GM19455 (cell line): ENCODE measurements at regions not wholly inside any gene's neighbourhood (a gene's known extent, or its start where the extent isn't known, plus 50 kb on each side); places are given as distances from the start of the nearest gene placed in this dataset.
"Not testable (repeated sequence)": the region's sequence is repeated elsewhere in the genome, so short reads cannot be mapped to it uniquely, and the experiment has no call there.

Experiments used
- ATAC-seq: cut with Tn5 transposase; IDR thresholded peaks from one replicate; pipeline ENCODE4 v1.9.1; 2021; ENCODE audit not compliant: unreplicated experiment

DNA sequence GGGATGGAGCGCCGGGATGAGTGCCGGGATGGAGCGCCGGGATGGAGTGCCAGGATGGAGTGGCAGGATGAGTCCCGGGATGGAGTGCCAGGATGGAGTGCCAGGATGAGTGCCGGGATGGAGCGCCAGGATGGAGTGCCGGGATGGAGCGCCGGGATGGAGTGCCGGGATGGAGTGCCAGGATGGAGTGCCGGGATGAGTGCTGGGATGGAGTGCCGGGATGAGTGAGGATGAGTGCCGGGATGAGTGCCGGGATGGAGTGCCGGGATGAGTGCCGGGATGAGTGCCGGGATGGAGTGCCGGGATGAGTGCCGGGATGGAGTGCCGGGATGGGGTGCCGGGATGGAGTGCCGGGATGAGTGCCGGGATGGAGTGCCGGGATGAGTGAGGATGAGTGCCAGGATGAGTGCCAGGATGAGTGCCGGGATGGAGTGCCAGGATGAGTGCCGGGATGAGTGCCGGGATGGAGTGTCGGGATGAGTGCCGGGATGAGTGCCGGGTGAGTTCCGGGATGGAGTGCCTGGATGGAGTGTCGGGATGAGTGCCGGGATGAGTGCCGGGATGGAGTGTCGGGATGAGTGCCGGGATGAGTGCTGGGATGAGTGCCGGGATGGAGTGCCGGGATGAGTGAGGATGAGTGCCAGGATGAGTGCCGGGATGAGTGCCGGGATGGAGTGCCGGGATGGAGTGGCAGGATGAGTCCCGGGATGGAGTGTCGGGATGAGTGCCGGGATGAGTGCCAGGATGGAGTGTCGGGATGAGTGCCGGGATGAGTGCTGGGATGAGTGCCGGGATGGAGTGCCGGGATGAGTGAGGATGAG, 52.9 kb upstream of the HELT start:
- not testable (repeated sequence) for ATAC-seq

DNA sequence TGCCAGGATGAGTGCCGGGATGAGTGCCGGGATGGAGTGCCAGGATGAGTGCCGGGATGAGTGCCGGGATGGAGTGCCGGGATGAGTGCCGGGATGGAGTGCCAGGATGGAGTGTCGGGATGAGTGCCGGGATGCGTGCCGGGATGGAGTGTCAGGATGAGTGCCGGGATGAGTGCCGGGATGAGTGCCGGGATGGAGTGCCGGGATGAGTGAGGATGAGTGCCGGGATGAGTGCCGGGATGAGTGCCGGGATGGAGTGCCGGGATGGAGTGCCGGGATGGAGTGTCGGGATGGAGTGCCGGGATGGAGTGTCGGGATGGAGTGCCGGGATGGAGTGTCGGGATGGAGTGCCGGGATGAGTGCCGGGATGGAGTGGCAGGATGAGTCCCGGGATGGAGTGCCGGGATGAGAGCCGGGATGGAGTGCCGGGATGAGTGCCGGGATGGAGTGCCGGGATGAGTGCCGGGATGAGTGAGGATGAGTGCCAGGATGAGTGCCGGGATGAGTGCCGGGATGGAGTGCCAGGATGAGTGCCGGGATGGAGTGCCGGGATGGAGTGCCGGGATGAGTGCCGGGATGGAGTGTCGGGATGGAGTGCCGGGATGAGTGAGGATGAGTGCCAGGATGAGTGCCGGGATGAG, 52.1 kb upstream of the HELT start:
- ATAC-seq = not testable (repeated sequence)

DNA sequence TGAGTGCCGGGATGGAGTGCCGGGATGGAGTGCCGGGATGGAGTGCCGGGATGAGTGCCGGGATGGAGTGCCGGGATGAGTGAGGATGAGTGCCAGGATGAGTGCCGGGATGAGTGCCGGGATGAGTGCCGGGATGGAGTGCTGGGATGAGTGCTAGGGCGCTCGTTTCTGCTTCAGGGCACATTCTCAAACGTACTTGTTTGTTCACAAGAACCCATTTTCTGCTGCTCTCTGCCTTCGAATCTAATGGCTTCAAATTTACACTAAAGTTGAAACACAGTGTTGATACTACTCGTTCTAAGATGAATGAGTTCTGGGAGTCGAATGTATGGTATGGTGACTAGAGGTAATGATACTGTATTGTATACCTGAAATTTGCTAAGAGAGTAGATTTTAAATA, 50.6 kb upstream of the HELT start:
- ATAC-seq = not testable (repeated sequence)

DNA sequence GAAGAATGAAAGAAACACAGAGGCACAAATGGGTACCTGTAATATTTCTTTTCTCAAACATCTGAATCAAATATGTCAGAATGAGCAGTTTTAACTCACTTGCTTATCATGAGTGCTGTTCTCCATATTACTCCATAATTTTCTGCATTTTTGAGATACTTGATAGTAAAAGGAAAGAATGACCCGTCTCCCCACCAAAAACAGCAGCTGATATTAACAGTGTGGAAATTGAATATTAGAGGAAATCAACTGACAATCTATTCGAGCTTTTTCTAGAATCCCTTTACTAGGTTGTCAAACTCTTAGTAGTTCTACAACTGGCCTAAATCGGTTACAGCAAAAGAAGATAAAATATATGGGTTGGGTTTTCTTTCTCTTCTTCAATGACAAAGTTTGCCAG, 49.9 kb upstream of the HELT start:
- no peak for ATAC-seq
